ENCODE measurements at regions not wholly inside any gene's neighbourhood (a gene's known extent, or its start where the extent isn't known, plus 50 kb on each side); places are given as distances from the start of the nearest gene placed in this dataset.

- no peak for TF ChIP-seq SPI1 (IDR thresholded peaks at IDR 0.05; ENCODE audit: low read depth, low read length)
- TF ChIP-seq POLR2A (IDR thresholded peaks at IDR 0.05; ENCODE audit: low read depth, low read length), result no peak
Measured at GRCh38 chr15:46039703-46040102, 404.9 kb downstream of the SQOR start.
